Vagina (tissue), 2 donors: ENCODE measurements at regions not wholly inside any gene's neighbourhood (a gene's known extent, or its start where the extent isn't known, plus 50 kb on each side); places are given as distances from the start of the nearest gene placed in this dataset.

ENCODE experiments used
- DNase-seq, 2 donors: peaks; one replicate each; pipeline ENCODE4 v3.0.0-alpha.2; 2017; ENCODE audit errors: extremely low spot score in 2 of 2
- H3K27ac ChIP-seq: fragments of 200-600 bp; sonication (generic); one replicate; pipeline ENCODE4 v1.5.1; 2019
- H3K27me3 ChIP-seq: fragments of 200-600 bp; sonication (generic); one replicate; pipeline ENCODE4 v1.5.1; 2019
- H3K36me3 ChIP-seq, 2 donors: fragments of 200-600 bp; sonication (generic); one replicate each; pipeline ENCODE4 v1.5.1; 2017 to 2019
- H3K4me1 ChIP-seq: fragments of 200-600 bp; sonication (generic); one replicate; pipeline ENCODE4 v1.5.1; 2019
- H3K4me3 ChIP-seq, 2 donors: fragments of 200-600 bp; sonication (generic); 1 replicate in 1 of 2; 2 replicates in 1 of 2; pipeline ENCODE4 v1.5.1; 2016 to 2019
- H3K9me3 ChIP-seq: fragments of 200-600 bp; sonication (generic); one replicate; pipeline ENCODE4 v1.5.1; 2019
- POLR2A ChIP-seq, 2 donors: fragments of 450-650 bp; IDR thresholded peaks; one replicate each; pipeline ENCODE4 v1.6.1; 2017; ENCODE audit warnings: antibody characterized with exemption in 2 of 2, mild to moderate bottlenecking in 2 of 2, moderate library complexity in 2 of 2
- POLR2AphosphoS5 ChIP-seq, 2 donors: sonication (generic); formaldehyde crosslinking; IDR thresholded peaks; one replicate each; pipeline ENCODE4 v1.9.0; 2017; ENCODE audit warnings: antibody characterized with exemption in 2 of 2, mild to moderate bottlenecking in 2 of 2, low read depth in 1 of 2; ENCODE audit not compliant: insufficient read depth in 1 of 2
- intact Hi-C: fragments of 100-400 bp; cut with DNase I; formaldehyde crosslinking; loops from one replicate; pipeline ENCODE4 v1.15.1; 2023
- TF ChIP-seq, protein P1 (sequence below), 3 experiments: fragments of 450-650 bp in 2 of 3; fragments of 200-600 bp in 1 of 3; sonication (generic) in 1 of 3; IDR thresholded peaks; one replicate each; pipeline ENCODE4 v1.5.1; 2017 to 2019; ENCODE audit warnings: antibody characterized with exemption in 3 of 3, mild to moderate bottlenecking in 2 of 3, moderate library complexity in 2 of 3

DNA sequence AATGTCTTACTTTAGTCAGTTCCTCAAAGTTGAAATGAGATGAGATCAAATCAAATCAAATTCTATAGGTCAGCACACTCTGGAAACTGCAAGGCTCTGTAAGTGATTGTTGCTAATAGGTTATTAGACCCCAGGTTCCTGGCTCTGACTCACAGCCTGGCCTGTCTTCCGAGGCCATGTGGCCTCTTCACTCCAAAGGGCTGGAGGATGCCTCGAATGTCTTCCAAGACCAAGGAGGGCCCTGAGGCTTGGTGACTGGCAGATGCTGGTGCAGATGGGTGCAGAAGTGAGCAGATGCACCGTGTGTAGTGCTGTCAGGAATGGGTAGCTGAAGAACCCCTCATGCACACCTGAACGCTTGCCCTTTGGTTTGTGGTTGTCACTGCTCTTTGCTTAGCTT lies 113.4 kb downstream of the MAB21L3 start:
- no peak overlapping the region for H3K27ac ChIP-seq
- H3K36me3 ChIP-seq: no peaks in the 10 kb centered on the region
- DNase-seq: no peak
- H3K9me3 ChIP-seq: no peaks in the 10 kb centered on the region
- no peak overlapping the region for H3K4me3 ChIP-seq
- TF ChIP-seq POLR2AphosphoS5 (IDR thresholded peaks at IDR 0.05; ENCODE audit: insufficient read depth in 1 of 2, low read depth in 1 of 2) (no peak), POLR2A (IDR thresholded peaks at IDR 0.05) (no peak)
- TF ChIP-seq, protein P1, sequence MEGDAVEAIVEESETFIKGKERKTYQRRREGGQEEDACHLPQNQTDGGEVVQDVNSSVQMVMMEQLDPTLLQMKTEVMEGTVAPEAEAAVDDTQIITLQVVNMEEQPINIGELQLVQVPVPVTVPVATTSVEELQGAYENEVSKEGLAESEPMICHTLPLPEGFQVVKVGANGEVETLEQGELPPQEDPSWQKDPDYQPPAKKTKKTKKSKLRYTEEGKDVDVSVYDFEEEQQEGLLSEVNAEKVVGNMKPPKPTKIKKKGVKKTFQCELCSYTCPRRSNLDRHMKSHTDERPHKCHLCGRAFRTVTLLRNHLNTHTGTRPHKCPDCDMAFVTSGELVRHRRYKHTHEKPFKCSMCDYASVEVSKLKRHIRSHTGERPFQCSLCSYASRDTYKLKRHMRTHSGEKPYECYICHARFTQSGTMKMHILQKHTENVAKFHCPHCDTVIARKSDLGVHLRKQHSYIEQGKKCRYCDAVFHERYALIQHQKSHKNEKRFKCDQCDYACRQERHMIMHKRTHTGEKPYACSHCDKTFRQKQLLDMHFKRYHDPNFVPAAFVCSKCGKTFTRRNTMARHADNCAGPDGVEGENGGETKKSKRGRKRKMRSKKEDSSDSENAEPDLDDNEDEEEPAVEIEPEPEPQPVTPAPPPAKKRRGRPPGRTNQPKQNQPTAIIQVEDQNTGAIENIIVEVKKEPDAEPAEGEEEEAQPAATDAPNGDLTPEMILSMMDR (IDR thresholded peaks at IDR 0.05): no peak
- intact Hi-C loops: no loop called here
- no peaks in the 10 kb centered on the region for H3K27me3 ChIP-seq
- H3K4me1 ChIP-seq: no peaks in the 10 kb centered on the region

DNA sequence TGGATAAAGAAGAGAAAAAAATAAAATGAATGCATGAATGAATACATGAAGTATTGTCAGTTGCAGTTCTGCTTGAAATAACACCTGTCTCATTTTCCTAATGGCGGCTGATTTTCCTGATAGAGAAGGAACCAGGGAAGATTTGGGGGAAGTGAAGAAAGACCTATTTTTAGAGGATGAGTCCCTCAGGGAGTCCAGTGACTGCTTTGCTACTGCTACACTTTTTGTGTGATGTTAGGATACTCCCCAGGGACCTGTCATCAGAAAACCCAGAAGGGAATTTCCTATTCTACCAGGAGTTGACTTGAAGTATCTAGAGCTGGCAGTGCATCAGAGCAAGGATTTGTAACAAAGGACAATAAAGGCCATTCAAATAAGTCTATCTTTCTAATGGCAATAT lies 114.8 kb downstream of the MAB21L3 start:
- TF ChIP-seq, protein P1 (IDR thresholded peaks at IDR 0.05): no peak
- TF ChIP-seq POLR2AphosphoS5 (IDR thresholded peaks at IDR 0.05; ENCODE audit: insufficient read depth in 1 of 2, low read depth in 1 of 2) (no peak), POLR2A (IDR thresholded peaks at IDR 0.05) (no peak)
- intact Hi-C loops: no loop called here
- no peak for DNase-seq

DNA sequence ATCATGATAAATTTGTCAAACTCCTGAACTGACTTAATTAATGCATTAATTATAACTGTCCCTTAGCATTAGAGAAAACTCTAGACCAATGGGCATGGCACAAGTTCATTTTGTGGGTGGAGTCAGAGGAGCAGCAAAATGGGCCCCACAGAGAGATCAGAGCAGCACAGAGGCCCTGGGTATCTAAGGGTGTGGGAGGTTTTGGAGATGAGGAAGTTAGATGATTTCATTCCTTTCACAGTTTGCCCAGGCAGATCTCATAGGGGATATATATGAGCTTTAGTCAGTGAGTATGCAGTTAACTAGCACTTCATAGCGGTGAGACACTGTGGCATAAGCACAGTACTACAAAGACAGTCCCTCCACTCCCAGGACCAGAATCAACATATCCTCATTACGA lies 117.3 kb downstream of the MAB21L3 start:
- H3K27ac ChIP-seq: no peak overlapping the region
- DNase-seq: no peak
- H3K9me3 ChIP-seq: no peaks in the 10 kb centered on the region
- no peaks in the 10 kb centered on the region for H3K4me1 ChIP-seq
- no peaks in the 10 kb centered on the region for H3K36me3 ChIP-seq
- no peak overlapping the region for H3K4me3 ChIP-seq
- intact Hi-C loops: no loop called here
- TF ChIP-seq POLR2AphosphoS5 (IDR thresholded peaks at IDR 0.05; ENCODE audit: insufficient read depth in 1 of 2, low read depth in 1 of 2) (no peak), POLR2A (IDR thresholded peaks at IDR 0.05) (no peak)
- TF ChIP-seq, protein P1 (IDR thresholded peaks at IDR 0.05): no peak
- H3K27me3 ChIP-seq: no peaks in the 10 kb centered on the region

More for the DNA sequence above, 114.8 kb downstream of the MAB21L3 start:
- no peak overlapping the region for H3K27ac ChIP-seq
- no peaks in the 10 kb centered on the region for H3K36me3 ChIP-seq
- H3K27me3 ChIP-seq: no peaks in the 10 kb centered on the region
- no peak overlapping the region for H3K4me3 ChIP-seq
- no peaks in the 10 kb centered on the region for H3K9me3 ChIP-seq
- H3K4me1 ChIP-seq: no peaks in the 10 kb centered on the region

DNA sequence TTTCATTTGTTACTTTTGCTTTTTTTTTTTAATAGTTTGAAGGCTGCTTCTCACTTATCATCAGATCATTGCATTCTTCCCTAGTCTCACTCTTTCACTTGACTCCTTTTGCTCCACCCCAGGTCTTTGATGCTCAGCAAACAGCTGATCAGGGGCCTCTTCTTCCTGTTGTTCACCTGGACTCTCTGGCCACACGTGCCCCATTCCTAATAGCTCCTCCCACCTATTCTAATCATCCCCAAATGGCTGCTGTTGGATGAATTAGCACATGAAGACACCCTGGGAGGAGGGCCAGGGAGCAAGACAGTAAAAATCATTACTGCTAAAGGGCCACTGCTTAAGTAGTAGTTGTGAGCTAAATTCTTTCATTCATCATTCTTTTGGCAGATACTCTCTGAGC lies 119.5 kb downstream of the MAB21L3 start:
- Histone ChIP-seq H3K27ac (no peak overlapping the region), H3K4me3 (no peak overlapping the region), H3K27me3 (no peaks in the 10 kb centered on the region), H3K9me3 (no peaks in the 10 kb centered on the region), H3K36me3 (no peaks in the 10 kb centered on the region), H3K4me1 (no peaks in the 10 kb centered on the region)
- DNase-seq: no peak
- no peak for TF ChIP-seq POLR2AphosphoS5 (IDR thresholded peaks at IDR 0.05; ENCODE audit: insufficient read depth in 1 of 2, low read depth in 1 of 2)
- TF ChIP-seq, protein P1 (IDR thresholded peaks at IDR 0.05): no peak
- no peak for TF ChIP-seq POLR2A (IDR thresholded peaks at IDR 0.05)
- intact Hi-C loops: no loop called here

DNA sequence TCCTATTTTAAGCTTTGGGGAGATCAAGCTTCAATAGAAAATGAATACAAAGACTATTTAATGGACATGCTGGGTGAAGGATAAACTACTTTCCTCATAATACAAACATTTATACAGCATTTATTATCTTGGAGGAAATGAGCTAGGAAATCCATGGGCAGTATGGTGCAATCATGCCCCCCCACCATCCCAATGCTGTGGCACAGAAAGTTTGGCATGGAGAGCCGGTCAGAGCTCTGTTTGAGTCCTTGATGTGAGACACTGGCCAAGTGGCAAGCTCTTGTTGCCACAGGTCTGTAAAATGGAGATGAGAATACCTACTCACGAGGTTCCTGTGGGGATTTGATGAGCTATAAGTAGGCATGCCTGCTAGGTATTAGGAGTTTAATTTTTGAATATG lies 120.6 kb downstream of the MAB21L3 start:
- TF ChIP-seq POLR2A (IDR thresholded peaks at IDR 0.05) (no peak), POLR2AphosphoS5 (IDR thresholded peaks at IDR 0.05; ENCODE audit: insufficient read depth in 1 of 2, low read depth in 1 of 2) (no peak)
- TF ChIP-seq, protein P1 (IDR thresholded peaks at IDR 0.05): no peak
- no peak overlapping the region for H3K4me3 ChIP-seq
- no peaks in the 10 kb centered on the region for H3K4me1 ChIP-seq
- intact Hi-C loops: no loop called here
- DNase-seq: no peak
- H3K9me3 ChIP-seq: no peaks in the 10 kb centered on the region
- H3K27me3 ChIP-seq: no peaks in the 10 kb centered on the region
- H3K36me3 ChIP-seq: no peaks in the 10 kb centered on the region
- no peak overlapping the region for H3K27ac ChIP-seq
